ENCODE measurements at regions not wholly inside any gene's neighbourhood (a gene's known extent, or its start where the extent isn't known, plus 50 kb on each side); places are given as distances from the start of the nearest gene placed in this dataset.
"Not testable (repeated sequence)": the region's sequence is repeated elsewhere in the genome, so short reads cannot be mapped to it uniquely, and the experiment has no call there.

- intact Hi-C loops (cut with DNase I): no loop called here
- H3K27ac ChIP-seq (ENCODE audit: low read depth in 1 of 2, low read length in 2 of 2): no peak overlapping the region
- H3K36me3 ChIP-seq (ENCODE audit: control insufficient read depth in 1 of 2, insufficient read depth in 2 of 2, low read length in 1 of 2): no peaks in the 10 kb centered on the region
- H3K4me3 ChIP-seq (ENCODE audit: low read length in 2 of 2): no peak overlapping the region
- DNase-seq (peak in 1 of 2 donors; percentile 67), ATAC-seq (ENCODE audit: low FRiP score) (no peak)
- 94 to 97% methylated on average over 15 to 18 of the region's 18 CpGs for WGBS, 2 donors
- H3K9me3 ChIP-seq (ENCODE audit: control insufficient read depth, low read length): no peaks in the 10 kb centered on the region
- H3K27me3 ChIP-seq (ENCODE audit: control insufficient read depth in 1 of 2, insufficient read depth in 2 of 2, low read length in 1 of 2): no peaks in the 10 kb centered on the region
- no peaks in the 10 kb centered on the region for H3K4me1 ChIP-seq (ENCODE audit: control insufficient read depth in 1 of 2, insufficient read depth in 2 of 2, low read length in 2 of 2)
Measured at GRCh38 chr16:29321000-29321393, 85.5 kb downstream of the NPIPB11 start.

DNA sequence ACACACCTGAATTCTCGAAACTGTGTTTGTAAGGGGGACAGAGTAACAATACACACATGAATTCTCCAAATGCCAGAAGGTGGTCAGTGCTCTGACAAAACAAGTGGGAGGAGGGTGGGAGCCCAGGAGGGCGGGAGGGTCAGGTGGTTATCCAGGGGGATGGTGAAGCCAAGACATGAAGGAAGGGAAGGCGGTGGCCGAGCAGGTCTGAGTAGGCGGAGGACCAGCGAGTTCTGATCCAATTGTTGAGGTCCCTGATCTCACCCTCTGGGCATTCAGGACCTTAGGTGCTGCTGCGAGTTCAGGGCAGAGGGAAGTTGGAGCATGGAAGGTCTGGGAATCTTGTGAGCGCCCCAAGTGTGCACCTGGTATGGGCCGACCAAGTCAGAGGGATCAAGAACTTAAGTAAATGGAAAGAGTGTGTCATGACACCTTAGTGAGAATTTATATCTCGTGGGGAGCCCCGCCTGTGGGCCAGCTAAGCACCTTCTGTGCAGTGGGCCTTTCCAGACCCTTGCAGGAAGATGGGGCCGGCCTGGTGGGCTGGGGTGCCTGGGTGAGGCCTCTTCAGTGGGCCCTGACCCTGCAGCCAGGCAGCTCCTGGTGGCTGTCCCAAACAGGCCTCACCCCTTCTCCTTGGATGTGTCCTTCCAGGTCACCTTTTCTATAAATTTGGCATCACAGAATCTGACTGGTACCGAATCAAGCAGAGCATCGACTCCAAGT is 86.1 kb downstream of the NPIPB11 start:
- H3K9me3 ChIP-seq (ENCODE audit: control insufficient read depth, low read length): no peaks in the 10 kb centered on the region
- no peaks in the 10 kb centered on the region for H3K36me3 ChIP-seq (ENCODE audit: control insufficient read depth in 1 of 2, insufficient read depth in 2 of 2, low read length in 1 of 2)
- DNase-seq (peak in 1 of 2 donors; percentile 66), ATAC-seq (ENCODE audit: low FRiP score) (no peak)
- H3K4me3 ChIP-seq (ENCODE audit: low read length in 2 of 2): no peak overlapping the region
- H3K27ac ChIP-seq (ENCODE audit: low read depth in 1 of 2, low read length in 2 of 2): no peak overlapping the region
- WGBS, 2 donors: 97 to 98% methylated on average over 14 of the region's 14 CpGs
- intact Hi-C loops (cut with DNase I): no loop called here
- no peaks in the 10 kb centered on the region for H3K27me3 ChIP-seq (ENCODE audit: control insufficient read depth in 1 of 2, insufficient read depth in 2 of 2, low read length in 1 of 2)
- H3K4me1 ChIP-seq (ENCODE audit: control insufficient read depth in 1 of 2, insufficient read depth in 2 of 2, low read length in 2 of 2): no peaks in the 10 kb centered on the region

DNA sequence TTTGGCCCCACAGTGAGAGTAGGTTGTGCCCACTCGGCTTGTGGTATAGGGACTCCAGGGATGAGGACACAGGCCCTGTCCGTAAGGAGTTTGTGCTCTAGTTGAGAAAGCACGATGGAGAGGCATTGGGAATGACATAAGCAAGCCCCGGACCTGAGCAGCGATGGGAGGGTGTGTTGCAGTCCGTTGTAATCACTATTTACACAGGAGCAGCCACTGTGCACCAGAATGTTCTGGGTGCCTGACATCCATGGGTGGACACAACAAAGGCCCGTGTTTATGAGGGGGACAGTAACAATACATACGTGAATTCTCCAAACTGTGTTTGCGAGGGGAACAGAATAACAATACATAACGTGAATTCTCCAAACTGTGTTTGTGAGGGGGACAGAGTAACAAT is 86.8 kb downstream of the NPIPB11 start:
- Histone ChIP-seq H3K27ac (ENCODE audit: low read depth in 1 of 2, low read length in 2 of 2) (no peak overlapping the region), H3K4me1 (ENCODE audit: control insufficient read depth in 1 of 2, insufficient read depth in 2 of 2, low read length in 2 of 2) (no peaks in the 10 kb centered on the region)
- WGBS, 2 donors: 88 to 93% methylated on average over 10 of the region's 10 CpGs

DNA sequence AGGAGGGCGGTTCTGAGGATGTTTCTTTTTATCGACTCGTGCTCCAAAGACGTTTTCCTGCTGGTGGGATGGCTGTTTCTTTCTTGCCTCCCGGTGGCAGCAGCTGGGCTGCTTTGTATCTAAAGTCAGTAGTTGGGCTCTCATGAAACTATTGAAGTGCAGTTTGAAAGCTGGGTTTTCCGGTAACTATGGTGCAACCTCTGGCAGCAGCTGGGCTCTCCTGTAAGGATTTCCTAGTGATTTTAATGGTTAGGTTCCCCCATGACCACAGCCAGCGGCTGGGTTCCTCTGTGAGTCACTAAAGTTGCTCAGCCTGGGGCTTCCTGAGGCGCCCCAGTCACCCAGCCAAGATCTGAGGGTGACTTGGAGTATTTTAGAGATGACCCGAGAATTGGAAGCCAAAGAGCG is 87.9 kb downstream of the NPIPB11 start:
- H3K27ac ChIP-seq (ENCODE audit: low read depth in 1 of 2, low read length in 2 of 2); H3K4me1 ChIP-seq (ENCODE audit: control insufficient read depth in 1 of 2, insufficient read depth in 2 of 2, low read length in 2 of 2); H3K27me3 ChIP-seq (ENCODE audit: control insufficient read depth in 1 of 2, insufficient read depth in 2 of 2, low read length in 1 of 2); H3K36me3 ChIP-seq (ENCODE audit: control insufficient read depth in 1 of 2, insufficient read depth in 2 of 2, low read length in 1 of 2); H3K9me3 ChIP-seq (ENCODE audit: control insufficient read depth, low read length); H3K4me3 ChIP-seq (ENCODE audit: low read length in 2 of 2): not testable (repeated sequence)
- 60 to 76% methylated on average over 10 of the region's 10 CpGs for WGBS, 2 donors
- peak; percentile 69 to 75 for DNase-seq
- peak; percentile 60 for ATAC-seq (ENCODE audit: low FRiP score)
- intact Hi-C loops (cut with DNase I): loop anchor here (10.0 kb wide), 2 partner anchors 94 to 194 kb away; no protein-coding TSS in a partner anchor

More for the DNA sequence above, 86.8 kb downstream of the NPIPB11 start:
- no peaks in the 10 kb centered on the region for H3K27me3 ChIP-seq (ENCODE audit: control insufficient read depth in 1 of 2, insufficient read depth in 2 of 2, low read length in 1 of 2)
- no peak for DNase-seq
- no peak overlapping the region for H3K4me3 ChIP-seq (ENCODE audit: low read length in 2 of 2)
- no peak for ATAC-seq (ENCODE audit: low FRiP score)
- intact Hi-C loops (cut with DNase I): loop anchor here (10.0 kb wide), 2 partner anchors 95 to 195 kb away; no protein-coding TSS in a partner anchor
- no peaks in the 10 kb centered on the region for H3K9me3 ChIP-seq (ENCODE audit: control insufficient read depth, low read length)
- no peaks in the 10 kb centered on the region for H3K36me3 ChIP-seq (ENCODE audit: control insufficient read depth in 1 of 2, insufficient read depth in 2 of 2, low read length in 1 of 2)

GRCh38 chr16:29318037-29318436 is 88.5 kb downstream of the NPIPB11 start:
- ATAC-seq (ENCODE audit: low FRiP score) (no peak), DNase-seq (peak in 1 of 2 donors; percentile 66)
- no peaks in the 10 kb centered on the region for H3K9me3 ChIP-seq (ENCODE audit: control insufficient read depth, low read length)
- no peaks in the 10 kb centered on the region for H3K4me1 ChIP-seq (ENCODE audit: control insufficient read depth in 1 of 2, insufficient read depth in 2 of 2, low read length in 2 of 2)
- H3K27me3 ChIP-seq (ENCODE audit: control insufficient read depth in 1 of 2, insufficient read depth in 2 of 2, low read length in 1 of 2): no peaks in the 10 kb centered on the region
- no peak overlapping the region for H3K4me3 ChIP-seq (ENCODE audit: low read length in 2 of 2)
- 65 to 74% methylated on average over 16 of the region's 16 CpGs for WGBS, 2 donors
- no peaks in the 10 kb centered on the region for H3K36me3 ChIP-seq (ENCODE audit: control insufficient read depth in 1 of 2, insufficient read depth in 2 of 2, low read length in 1 of 2)
- no peak overlapping the region for H3K27ac ChIP-seq (ENCODE audit: low read depth in 1 of 2, low read length in 2 of 2)
- intact Hi-C loops (cut with DNase I): loop anchor here (10.0 kb wide), 2 partner anchors 93 to 193 kb away; no protein-coding TSS in a partner anchor

DNA sequence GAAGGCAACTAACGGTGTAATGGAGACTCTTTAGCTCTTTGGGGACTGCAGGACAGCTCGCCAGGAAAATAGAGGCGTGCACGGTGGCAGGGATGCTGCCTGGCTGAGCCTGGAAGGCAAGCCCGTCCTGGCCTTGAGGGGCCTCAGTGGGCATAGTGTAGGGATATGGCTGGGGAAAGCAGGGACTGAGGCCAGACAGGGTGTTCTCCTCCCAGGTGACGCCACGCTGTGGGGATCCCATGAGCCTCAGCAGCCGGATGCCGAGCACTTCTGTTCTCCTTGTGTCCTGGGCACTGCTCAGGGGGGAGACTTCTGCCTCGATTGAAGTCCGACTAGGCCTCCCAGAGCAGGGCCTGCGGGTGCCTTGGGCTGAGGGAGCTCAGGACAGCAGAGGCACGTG is 89.2 kb downstream of the NPIPB11 start:
- 94 to 95% methylated on average over 13 of the region's 13 CpGs for WGBS, 2 donors
- H3K9me3 ChIP-seq (ENCODE audit: control insufficient read depth, low read length): no peaks in the 10 kb centered on the region
- no peaks in the 10 kb centered on the region for H3K4me1 ChIP-seq (ENCODE audit: control insufficient read depth in 1 of 2, insufficient read depth in 2 of 2, low read length in 2 of 2)
- H3K27ac ChIP-seq (ENCODE audit: low read depth in 1 of 2, low read length in 2 of 2): no peak overlapping the region
- ATAC-seq (ENCODE audit: low FRiP score) (no peak), DNase-seq (peak in 1 of 2 donors; percentile 64)
- intact Hi-C loops (cut with DNase I): loop anchor here (10.0 kb wide), 2 partner anchors 92 to 192 kb away; no protein-coding TSS in a partner anchor
- no peak overlapping the region for H3K4me3 ChIP-seq (ENCODE audit: low read length in 2 of 2)
- H3K36me3 ChIP-seq (ENCODE audit: control insufficient read depth in 1 of 2, insufficient read depth in 2 of 2, low read length in 1 of 2): no peaks in the 10 kb centered on the region
- no peaks in the 10 kb centered on the region for H3K27me3 ChIP-seq (ENCODE audit: control insufficient read depth in 1 of 2, insufficient read depth in 2 of 2, low read length in 1 of 2)

DNA sequence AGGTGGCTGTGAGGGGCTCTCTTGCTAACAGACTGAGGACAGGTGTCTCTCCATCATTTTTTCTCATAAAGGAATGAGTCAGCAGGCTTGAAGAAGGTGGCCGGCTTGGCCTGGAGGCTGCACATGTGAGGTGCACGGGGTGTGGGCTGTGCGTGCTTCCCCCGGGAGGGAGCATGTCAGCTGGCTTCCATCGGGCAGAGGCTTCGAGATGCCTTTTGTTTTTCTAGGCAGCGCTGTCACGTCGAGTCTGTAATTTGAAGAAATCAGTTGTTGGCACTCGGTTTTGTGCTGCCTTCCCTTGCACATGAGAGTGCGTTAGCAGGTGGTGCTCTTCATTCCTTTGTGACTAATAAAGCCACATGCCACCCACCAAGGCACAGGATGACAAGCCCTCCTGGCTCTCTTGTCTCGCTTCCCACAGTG is 89.7 kb downstream of the NPIPB11 start:
- H3K36me3 ChIP-seq (ENCODE audit: control insufficient read depth in 1 of 2, insufficient read depth in 2 of 2, low read length in 1 of 2): no peaks in the 10 kb centered on the region
- H3K9me3 ChIP-seq (ENCODE audit: control insufficient read depth, low read length): no peaks in the 10 kb centered on the region
- 75 to 80% methylated on average over 12 of the region's 12 CpGs for WGBS, 2 donors
- no peak overlapping the region for H3K4me3 ChIP-seq (ENCODE audit: low read length in 2 of 2)
- ATAC-seq (ENCODE audit: low FRiP score) (no peak), DNase-seq (peak in 1 of 2 donors; percentile 50)
- H3K27ac ChIP-seq (ENCODE audit: low read depth in 1 of 2, low read length in 2 of 2): no peak overlapping the region
- H3K27me3 ChIP-seq (ENCODE audit: control insufficient read depth in 1 of 2, insufficient read depth in 2 of 2, low read length in 1 of 2): no peaks in the 10 kb centered on the region
- H3K4me1 ChIP-seq (ENCODE audit: control insufficient read depth in 1 of 2, insufficient read depth in 2 of 2, low read length in 2 of 2): no peaks in the 10 kb centered on the region
- intact Hi-C loops (cut with DNase I): loop anchor here (10.0 kb wide), 2 partner anchors 92 to 192 kb away; no protein-coding TSS in a partner anchor

- no peaks in the 10 kb centered on the region for H3K27me3 ChIP-seq (ENCODE audit: control insufficient read depth in 1 of 2, insufficient read depth in 2 of 2, low read length in 1 of 2)
- 74 to 75% methylated on average over 12 of the region's 12 CpGs for WGBS, 2 donors
- ATAC-seq (ENCODE audit: low FRiP score) (no peak), DNase-seq (peak in 1 of 2 donors; percentile 30)
- intact Hi-C loops (cut with DNase I): loop anchor here (10.0 kb wide), 2 partner anchors 91 to 191 kb away; no protein-coding TSS in a partner anchor
- H3K4me1 ChIP-seq (ENCODE audit: control insufficient read depth in 1 of 2, insufficient read depth in 2 of 2, low read length in 2 of 2): no peaks in the 10 kb centered on the region
- H3K9me3 ChIP-seq (ENCODE audit: control insufficient read depth, low read length): no peaks in the 10 kb centered on the region
- no peaks in the 10 kb centered on the region for H3K36me3 ChIP-seq (ENCODE audit: control insufficient read depth in 1 of 2, insufficient read depth in 2 of 2, low read length in 1 of 2)
- H3K4me3 ChIP-seq (ENCODE audit: low read length in 2 of 2): no peak overlapping the region
- H3K27ac ChIP-seq (ENCODE audit: low read depth in 1 of 2, low read length in 2 of 2): no peak overlapping the region
Measured at GRCh38 chr16:29315916-29316517, 90.5 kb downstream of the NPIPB11 start.

All from aorta (tissue), 5 donors.